ENCODE measurements at regions not wholly inside any gene's neighbourhood (a gene's known extent, or its start where the extent isn't known, plus 50 kb on each side); places are given as distances from the start of the nearest gene placed in this dataset.

DNA sequence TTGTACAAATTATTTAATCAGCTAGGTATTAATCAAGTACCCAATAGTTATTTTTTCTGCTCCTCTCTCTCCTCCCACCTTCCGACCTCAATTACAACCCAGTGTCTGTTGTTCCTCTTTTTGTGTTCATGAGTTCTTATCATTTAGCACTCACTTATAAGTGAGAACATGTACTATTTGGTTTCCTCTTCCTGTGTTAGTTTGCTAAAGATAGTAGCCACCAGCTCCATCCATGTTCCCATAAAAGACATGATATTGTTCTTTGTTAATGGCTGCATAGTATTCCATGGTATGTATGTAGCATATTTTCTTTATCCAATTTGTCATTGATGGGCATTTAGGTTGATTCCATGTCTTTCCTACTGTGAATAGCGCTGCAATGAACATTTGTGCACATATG, 652.8 kb upstream of the CITED2 start:
- Histone ChIP-seq H3K27ac (no peak overlapping the region), H3K4me1 (no peaks in the 10 kb centered on the region), H3K27me3 (no peaks in the 10 kb centered on the region), H3K36me3 (no peaks in the 10 kb centered on the region), H3K9me3 (peaks cover 0 to 6% of the 10 kb centered on the region in 2 donors), H3K4me3 (no peak overlapping the region)
- DNase-seq (ENCODE audit: low spot score): no peak
- TF ChIP-seq, protein P1, sequence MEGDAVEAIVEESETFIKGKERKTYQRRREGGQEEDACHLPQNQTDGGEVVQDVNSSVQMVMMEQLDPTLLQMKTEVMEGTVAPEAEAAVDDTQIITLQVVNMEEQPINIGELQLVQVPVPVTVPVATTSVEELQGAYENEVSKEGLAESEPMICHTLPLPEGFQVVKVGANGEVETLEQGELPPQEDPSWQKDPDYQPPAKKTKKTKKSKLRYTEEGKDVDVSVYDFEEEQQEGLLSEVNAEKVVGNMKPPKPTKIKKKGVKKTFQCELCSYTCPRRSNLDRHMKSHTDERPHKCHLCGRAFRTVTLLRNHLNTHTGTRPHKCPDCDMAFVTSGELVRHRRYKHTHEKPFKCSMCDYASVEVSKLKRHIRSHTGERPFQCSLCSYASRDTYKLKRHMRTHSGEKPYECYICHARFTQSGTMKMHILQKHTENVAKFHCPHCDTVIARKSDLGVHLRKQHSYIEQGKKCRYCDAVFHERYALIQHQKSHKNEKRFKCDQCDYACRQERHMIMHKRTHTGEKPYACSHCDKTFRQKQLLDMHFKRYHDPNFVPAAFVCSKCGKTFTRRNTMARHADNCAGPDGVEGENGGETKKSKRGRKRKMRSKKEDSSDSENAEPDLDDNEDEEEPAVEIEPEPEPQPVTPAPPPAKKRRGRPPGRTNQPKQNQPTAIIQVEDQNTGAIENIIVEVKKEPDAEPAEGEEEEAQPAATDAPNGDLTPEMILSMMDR (IDR thresholded peaks at IDR 0.05): no peak

DNA sequence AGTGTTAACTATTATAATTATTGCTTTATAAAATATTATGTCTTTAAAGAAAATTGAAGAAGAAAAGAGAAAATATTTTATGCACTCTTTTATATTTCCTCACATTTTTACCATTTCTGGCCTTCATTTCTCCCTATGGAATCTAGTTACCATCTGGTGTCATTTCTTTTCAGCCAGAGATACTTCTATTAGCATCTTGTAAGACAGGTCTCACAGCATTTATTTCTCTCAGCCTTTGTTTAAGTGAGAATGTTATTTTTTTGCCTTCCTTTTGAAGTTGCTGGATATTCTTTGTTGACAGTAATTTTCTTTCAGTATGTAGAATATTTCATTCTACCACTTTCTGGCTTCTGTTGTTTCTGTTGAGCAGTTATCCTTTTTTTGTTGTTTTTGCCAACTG, 652.1 kb upstream of the CITED2 start:
- Histone ChIP-seq H3K27ac (no peak overlapping the region), H3K4me1 (no peaks in the 10 kb centered on the region), H3K27me3 (no peaks in the 10 kb centered on the region), H3K4me3 (no peak overlapping the region), H3K36me3 (no peaks in the 10 kb centered on the region), H3K9me3 (peaks cover 0 to 6% of the 10 kb centered on the region in 2 donors)
- no peak for DNase-seq (ENCODE audit: low spot score)
- TF ChIP-seq, protein P1 (IDR thresholded peaks at IDR 0.05): no peak

DNA sequence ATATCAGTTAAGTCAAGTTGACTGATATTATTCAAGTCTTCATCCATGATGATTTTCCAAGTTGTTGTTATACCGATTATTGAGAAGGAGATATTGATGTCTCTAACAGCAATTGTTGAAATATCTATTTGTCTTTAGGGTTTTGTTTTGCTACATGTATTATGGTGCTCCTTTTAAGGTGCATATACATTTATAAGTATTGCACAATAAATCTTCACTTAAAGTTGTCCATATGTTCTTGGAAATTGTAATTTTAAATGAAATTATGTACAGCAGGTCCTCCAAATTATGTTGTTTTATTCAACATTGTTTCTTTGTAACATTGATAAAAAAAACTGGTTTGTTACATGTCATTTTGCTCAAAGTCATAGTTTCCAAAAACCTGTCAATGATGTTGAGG, 650.7 kb upstream of the CITED2 start:
- H3K9me3 ChIP-seq: peaks cover 0 to 18% of the 10 kb centered on the region in 2 donors

DNA sequence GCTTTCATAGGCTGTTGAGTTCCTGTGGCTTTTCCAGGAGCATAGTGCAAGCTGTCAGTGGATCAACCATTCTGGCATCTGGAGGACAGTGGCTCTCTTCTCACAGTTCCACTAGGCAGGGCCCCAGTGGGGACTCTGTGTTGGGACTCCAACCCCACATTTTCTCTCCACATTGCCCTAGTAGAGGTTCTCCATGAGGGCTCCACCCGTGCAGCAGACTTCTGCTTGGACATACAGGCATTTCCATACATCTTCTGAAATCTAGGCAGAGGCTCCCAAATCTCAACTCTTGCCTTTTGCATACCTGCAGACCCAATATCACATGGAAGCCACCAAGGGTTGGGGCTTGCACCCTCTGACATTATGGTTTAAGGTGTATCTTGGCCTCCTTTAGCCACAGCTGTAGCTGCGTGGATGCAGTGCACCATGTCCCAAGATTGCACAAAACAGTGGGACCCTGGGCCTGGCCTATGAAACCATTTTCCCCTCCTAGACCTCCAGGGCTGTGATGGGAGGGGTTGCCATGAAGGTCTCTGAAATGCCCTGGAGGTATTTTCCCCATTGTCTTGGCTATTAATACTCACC, 645.9 kb upstream of the CITED2 start:
- TF ChIP-seq, protein P1 (IDR thresholded peaks at IDR 0.05): no peak
- DNase-seq (ENCODE audit: low spot score): no peak
- Histone ChIP-seq H3K9me3 (peaks cover 0 to 12% of the 10 kb centered on the region in 2 donors), H3K27me3 (no peaks in the 10 kb centered on the region), H3K27ac (no peak overlapping the region), H3K36me3 (no peaks in the 10 kb centered on the region), H3K4me3 (no peak overlapping the region), H3K4me1 (no peaks in the 10 kb centered on the region)

More for the DNA sequence above, 650.7 kb upstream of the CITED2 start:
- Histone ChIP-seq H3K4me1 (no peaks in the 10 kb centered on the region), H3K36me3 (no peaks in the 10 kb centered on the region), H3K4me3 (no peak overlapping the region), H3K27me3 (no peaks in the 10 kb centered on the region), H3K27ac (no peak overlapping the region)
- TF ChIP-seq, protein P1 (IDR thresholded peaks at IDR 0.05): no peak
- no peak for DNase-seq (ENCODE audit: low spot score)

DNA sequence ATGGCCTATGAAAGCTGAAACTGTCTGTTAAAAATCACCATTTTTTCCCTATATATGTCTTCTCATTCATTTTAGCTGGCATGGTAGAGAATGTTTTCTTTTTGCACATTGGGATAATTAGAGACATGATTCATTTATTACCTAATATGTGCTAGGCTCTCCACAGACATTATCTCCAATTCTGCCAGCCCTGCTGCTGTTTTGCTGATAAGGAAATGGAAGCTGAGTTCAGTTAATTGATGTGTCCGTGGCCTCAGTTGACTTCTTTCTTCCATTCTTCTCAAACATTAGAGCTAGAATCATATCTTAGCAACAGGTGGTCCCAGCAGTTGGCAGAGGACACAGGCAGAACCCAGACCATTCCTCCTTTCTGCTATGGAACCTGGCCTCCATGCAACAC, 644.1 kb upstream of the CITED2 start:
- no peak for DNase-seq (ENCODE audit: low spot score)
- Histone ChIP-seq H3K27ac (no peak overlapping the region), H3K9me3 (peaks cover 0 to 12% of the 10 kb centered on the region in 2 donors), H3K4me1 (no peaks in the 10 kb centered on the region), H3K4me3 (no peak overlapping the region), H3K27me3 (no peaks in the 10 kb centered on the region), H3K36me3 (no peaks in the 10 kb centered on the region)
- TF ChIP-seq, protein P1 (IDR thresholded peaks at IDR 0.05): no peak

- TF ChIP-seq, protein P1 (IDR thresholded peaks at IDR 0.05): no peak
- no peaks in the 10 kb centered on the region for H3K36me3 ChIP-seq
Observed at GRCh38 chr6:140017470-140017869, 643.0 kb upstream of the CITED2 start.

More at GRCh38 chr6:140017470-140017869, 643.0 kb upstream of the CITED2 start:
- DNase-seq (ENCODE audit: low spot score): no peak
- no peaks in the 10 kb centered on the region for H3K27me3 ChIP-seq
- H3K4me1 ChIP-seq: no peaks in the 10 kb centered on the region
- peaks cover 0 to 12% of the 10 kb centered on the region in 2 donors for H3K9me3 ChIP-seq
- H3K4me3 ChIP-seq: no peak overlapping the region
- no peak overlapping the region for H3K27ac ChIP-seq

Data from right atrium auricular region (tissue), 2 donors.